Suprapubic skin (tissue), 3 donors: ENCODE measurements at regions not wholly inside any gene's neighbourhood (a gene's known extent, or its start where the extent isn't known, plus 50 kb on each side); places are given as distances from the start of the nearest gene placed in this dataset.

Experiments used
- CTCF ChIP-seq, 2 donors: fragments of 200-600 bp in 1 of 2; fragments of 450-650 bp in 1 of 2; sonication (generic) in 1 of 2; IDR thresholded peaks; one replicate each; pipeline ENCODE4 v1.5.1; 2016 to 2019; ENCODE audit warnings: antibody characterized with exemption in 2 of 2, mild to moderate bottlenecking in 1 of 2, moderate library complexity in 1 of 2
- EP300 ChIP-seq: sonication (generic); formaldehyde crosslinking; IDR thresholded peaks from one replicate; pipeline ENCODE4 v1.6.1; 2017; ENCODE audit warnings: antibody characterized with exemption
- POLR2A ChIP-seq, 2 donors: fragments of 450-650 bp; IDR thresholded peaks; one replicate each; pipeline ENCODE4 v1.6.1; 2017; ENCODE audit warnings: antibody characterized with exemption in 2 of 2, mild to moderate bottlenecking in 2 of 2, moderate library complexity in 2 of 2

- TF ChIP-seq POLR2A (IDR thresholded peaks at IDR 0.05) (no peak), EP300 (no peak), CTCF (IDR thresholded peaks at IDR 0.05) (no peak)
Measured at GRCh38 chr5:167652690-167653089, 638.8 kb upstream of the WWC1 start.
